Naive thymus-derived CD4-positive, alpha-beta T cell (primary cell): ENCODE measurements at regions not wholly inside any gene's neighbourhood (a gene's known extent, or its start where the extent isn't known, plus 50 kb on each side); places are given as distances from the start of the nearest gene placed in this dataset.

Experiments used
- ATAC-seq: fragments of 150-1000 bp; cut with Tn5 transposase; 2 replicates; pipeline ENCODE4 v1.10.0; 2021; ENCODE audit warnings: mild to moderate bottlenecking, moderate library complexity
- CTCF ChIA-PET: fragments of 350-600 bp; sonication (Branson Sonifier 250); formaldehyde crosslinking; loops from one replicate; lab custom pipeline; 2021; ENCODE audit warnings: antibody characterized with exemption; lab: Charles Lee
- POLR2A ChIA-PET: fragments of 350-600 bp; sonication (Branson Sonifier 250); formaldehyde crosslinking; loops from one replicate; lab custom pipeline; 2021; ENCODE audit warnings: antibody characterized with exemption, inconsistent platforms; lab: Charles Lee
- DNase-seq, 9 donors: peaks; one replicate each; pipeline versions ENCODE4 v3.0.0 to v3.0.0-alpha.2; 2020 to 2022; ENCODE audit warnings: mixed read lengths in 1 of 9
- H3K27ac ChIP-seq: one replicate; pipeline ENCODE4 v1.7.0; 2013; ENCODE audit warnings: mild to moderate bottlenecking, low read depth, low read length, moderate library complexity
- H3K27me3 ChIP-seq, 2 donors: one replicate each; pipeline ENCODE4 v1.7.0; 2013; ENCODE audit warnings: low read length in 2 of 2, mild to moderate bottlenecking in 2 of 2, moderate library complexity in 2 of 2; ENCODE audit not compliant: control insufficient read depth in 2 of 2, insufficient read depth in 2 of 2
- H3K36me3 ChIP-seq, 3 experiments: 1 replicate in 2 of 3; 2 replicates in 1 of 3; pipeline ENCODE4 v1.7.0; 2013; ENCODE audit warnings: low read length in 3 of 3, mild to moderate bottlenecking in 3 of 3, moderate library complexity in 1 of 3; ENCODE audit not compliant: insufficient read depth in 3 of 3, control insufficient read depth in 2 of 3
- H3K4me1 ChIP-seq, 2 donors: one replicate each; pipeline ENCODE4 v1.7.0; 2013; ENCODE audit warnings: low read length in 2 of 2, mild to moderate bottlenecking in 2 of 2, moderate library complexity in 1 of 2; ENCODE audit not compliant: control insufficient read depth in 2 of 2, insufficient read depth in 2 of 2
- H3K4me3 ChIP-seq: 2 replicates; pipeline ENCODE4 v1.7.0; 2013; ENCODE audit warnings: mild to moderate bottlenecking, low read length
- H3K9me3 ChIP-seq, 3 experiments: 1 replicate in 2 of 3; 2 replicates in 1 of 3; pipeline ENCODE4 v1.7.0; 2013; ENCODE audit warnings: low read length in 3 of 3; ENCODE audit not compliant: control insufficient read depth in 2 of 3
- H3K27ac Mint-ChIP-seq, 9 donors: one replicate each; pipeline ENCODE4 v1.8.0; 2020 to 2022; ENCODE audit warnings: mixed read lengths in 9 of 9, mild to moderate bottlenecking in 8 of 9, moderate library complexity in 5 of 9, inconsistent platforms in 2 of 9
- H3K27me3 Mint-ChIP-seq, 5 donors: one replicate each; pipeline ENCODE4 v1.8.0; 2021 to 2022; ENCODE audit warnings: mixed read lengths in 5 of 5, mild to moderate bottlenecking in 1 of 5
- H3K36me3 Mint-ChIP-seq, 5 donors: one replicate each; pipeline ENCODE4 v1.8.0; 2020 to 2022; ENCODE audit warnings: mixed read lengths in 5 of 5, mild to moderate bottlenecking in 3 of 5, inconsistent platforms in 1 of 5
- H3K4me1 Mint-ChIP-seq, 7 donors: one replicate each; pipeline ENCODE4 v1.8.0; 2020 to 2022; ENCODE audit warnings: mixed read lengths in 7 of 7, mild to moderate bottlenecking in 3 of 7, inconsistent platforms in 1 of 7
- H3K4me3 Mint-ChIP-seq, 10 donors: one replicate each; pipeline ENCODE4 v1.8.0; 2020 to 2022; ENCODE audit warnings: mild to moderate bottlenecking in 10 of 10, mixed read lengths in 10 of 10, moderate library complexity in 6 of 10, inconsistent platforms in 2 of 10
- H3K9me3 Mint-ChIP-seq, 11 donors: one replicate each; pipeline ENCODE4 v1.8.0; 2020 to 2022; ENCODE audit warnings: mixed read lengths in 11 of 11, mild to moderate bottlenecking in 4 of 11, inconsistent platforms in 1 of 11, moderate library complexity in 1 of 11
- intact Hi-C, 2 donors: fragments of 100-400 bp; cut with micrococcal nuclease; formaldehyde crosslinking; loops; one replicate each; pipeline ENCODE4 v1.15.1; 2023

- Mint-ChIP-seq H3K9me3 (no peaks in the 10 kb centered on the region), H3K36me3 (no peaks in the 10 kb centered on the region), H3K4me1 (peaks cover 0 to 14% (median 8%) of the 10 kb centered on the region in 7 donors), H3K4me3 (no peak overlapping the region), H3K27me3 (peaks cover 11 to 43% (median 16%) of the 10 kb centered on the region in 5 donors), H3K27ac (no peak overlapping the region)
- ATAC-seq (no peak), DNase-seq (no peak)
- Histone ChIP-seq H3K4me3 (no peak overlapping the region), H3K36me3 (no peaks in the 10 kb centered on the region), H3K9me3 (no peaks in the 10 kb centered on the region), H3K27me3 (no peaks in the 10 kb centered on the region), H3K27ac (no peak overlapping the region), H3K4me1 (no peaks in the 10 kb centered on the region)
- ChIA-PET CTCF (no interaction called here), POLR2A (no interaction called here)
- intact Hi-C loops = loop anchor here in 1 of 2 donors (10.0 kb wide), 1 partner anchor 163 kb away; no protein-coding TSS in a partner anchor
Measured at GRCh38 chr12:94767956-94768355, 117.6 kb upstream of the TMCC3 start.

GRCh38 chr12:94766397-94766796, 116.0 kb upstream of the TMCC3 start:
- intact Hi-C loops = loop anchor here in 1 of 2 donors (10.0 kb wide), 1 partner anchor 162 kb away; no protein-coding TSS in a partner anchor
- ChIA-PET POLR2A (no interaction called here), CTCF (interaction anchor here (0.6 kb wide), 1 partner anchor 95 kb away, joined by 4 read pairs; no protein-coding TSS in a partner anchor)
- Histone ChIP-seq H3K4me3 (no peak overlapping the region), H3K27ac (no peak overlapping the region), H3K27me3 (no peaks in the 10 kb centered on the region), H3K4me1 (no peaks in the 10 kb centered on the region), H3K9me3 (no peaks in the 10 kb centered on the region), H3K36me3 (no peaks in the 10 kb centered on the region)
- H3K4me1 Mint-ChIP-seq = peaks cover 0 to 21% (median 9%) of the 10 kb centered on the region in 7 donors
- peaks cover 11 to 37% (median 16%) of the 10 kb centered on the region in 5 donors for H3K27me3 Mint-ChIP-seq
- no peaks in the 10 kb centered on the region for H3K9me3 Mint-ChIP-seq
- no peak overlapping the region for H3K27ac Mint-ChIP-seq
- no peaks in the 10 kb centered on the region for H3K36me3 Mint-ChIP-seq
- no peak for ATAC-seq
- no peak for DNase-seq
- H3K4me3 Mint-ChIP-seq = no peak overlapping the region

- ChIA-PET CTCF (no interaction called here), POLR2A (no interaction called here)
- Histone ChIP-seq H3K27me3 (no peaks in the 10 kb centered on the region), H3K4me1 (no peaks in the 10 kb centered on the region), H3K36me3 (no peaks in the 10 kb centered on the region), H3K4me3 (no peak overlapping the region), H3K9me3 (no peaks in the 10 kb centered on the region), H3K27ac (no peak overlapping the region)
- Mint-ChIP-seq H3K36me3 (no peaks in the 10 kb centered on the region), H3K27me3 (peaks cover under 1 to 22% (median 7%) of the 10 kb centered on the region in 5 donors), H3K4me3 (no peak overlapping the region), H3K9me3 (no peaks in the 10 kb centered on the region), H3K27ac (no peak overlapping the region), H3K4me1 (peaks cover 0 to 12% (median 2%) of the 10 kb centered on the region in 7 donors)
- DNase-seq (no peak), ATAC-seq (no peak)
- intact Hi-C loops = loop anchor here (5.0 to 10.0 kb wide), 4 partner anchors 146 to 631 kb away; partner anchors contain the start of gene PLXNC1 (in 1 of the 2)
Measured at GRCh38 chr12:94763462-94763861, 113.1 kb upstream of the TMCC3 start.

- no peak overlapping the region for H3K4me3 Mint-ChIP-seq
- Histone ChIP-seq H3K4me1 (no peaks in the 10 kb centered on the region), H3K27me3 (no peaks in the 10 kb centered on the region), H3K27ac (no peak overlapping the region), H3K9me3 (no peaks in the 10 kb centered on the region), H3K4me3 (no peak overlapping the region), H3K36me3 (no peaks in the 10 kb centered on the region)
- ChIA-PET POLR2A (interaction anchor here (0.6 kb wide), 1 partner anchor 220 kb away, joined by 3 read pairs; no protein-coding TSS in a partner anchor), CTCF (no interaction called here)
- no peaks in the 10 kb centered on the region for H3K36me3 Mint-ChIP-seq
- peaks cover 0 to 17% (median 7%) of the 10 kb centered on the region in 5 donors for H3K27me3 Mint-ChIP-seq
- no peak for ATAC-seq
- no peak for DNase-seq
- no peaks in the 10 kb centered on the region for H3K9me3 Mint-ChIP-seq
- intact Hi-C loops = loop anchor here (5.0 to 10.0 kb wide), 4 partner anchors 146 to 631 kb away; partner anchors contain the start of gene PLXNC1 (in 1 of the 2)
- peaks cover 0 to 12% (median 2%) of the 10 kb centered on the region in 7 donors for H3K4me1 Mint-ChIP-seq
- H3K27ac Mint-ChIP-seq = peak overlapping the region in 2 of 9 donors; percentile 7 to 66
Measured at GRCh38 chr12:94762943-94763342, 112.6 kb upstream of the TMCC3 start.

GRCh38 chr12:94762259-94762942, 112.0 kb upstream of the TMCC3 start:
- Histone ChIP-seq H3K27me3 (no peaks in the 10 kb centered on the region), H3K4me3 (no peak overlapping the region), H3K4me1 (no peaks in the 10 kb centered on the region), H3K9me3 (no peaks in the 10 kb centered on the region), H3K36me3 (no peaks in the 10 kb centered on the region), H3K27ac (no peak overlapping the region)
- intact Hi-C loops = loop anchor here (5.0 to 10.0 kb wide), 4 partner anchors 145 to 630 kb away; partner anchors contain the start of gene PLXNC1 (in 1 of the 2)
- peak; percentile 22 for ATAC-seq
- ChIA-PET CTCF (no interaction called here), POLR2A (interaction anchor here (0.6 kb wide), 1 partner anchor 221 kb away, joined by 3 read pairs; no protein-coding TSS in a partner anchor)
- H3K9me3 Mint-ChIP-seq = no peaks in the 10 kb centered on the region
- peak overlapping the region in 1 of 10 donors; percentile 17 for H3K4me3 Mint-ChIP-seq
- H3K36me3 Mint-ChIP-seq = no peaks in the 10 kb centered on the region
- DNase-seq = no peak
- H3K27me3 Mint-ChIP-seq = peaks cover 0 to 16% (median 9%) of the 10 kb centered on the region in 5 donors
- H3K27ac Mint-ChIP-seq = peak overlapping the region in 2 of 9 donors; percentile 7 to 36
- peaks cover 0 to 12% (median 2%) of the 10 kb centered on the region in 7 donors for H3K4me1 Mint-ChIP-seq

- H3K27me3 Mint-ChIP-seq = peaks cover 0 to 10% (median 9%) of the 10 kb centered on the region in 5 donors
- CTCF ChIA-PET = no interaction called here
- H3K36me3 Mint-ChIP-seq = no peaks in the 10 kb centered on the region
- no peak overlapping the region for H3K27ac ChIP-seq
- intact Hi-C loops = loop anchor here (5.0 to 10.0 kb wide), 4 partner anchors 144 to 629 kb away; partner anchors contain the start of gene PLXNC1 (in 1 of the 2)
- no peak overlapping the region for H3K27ac Mint-ChIP-seq
- no peak overlapping the region for H3K4me3 ChIP-seq
- peak; percentile 24 for ATAC-seq
- no peaks in the 10 kb centered on the region for H3K9me3 ChIP-seq
- no peaks in the 10 kb centered on the region for H3K36me3 ChIP-seq
- H3K27me3 ChIP-seq = no peaks in the 10 kb centered on the region
- peaks cover 0 to 12% (median 2%) of the 10 kb centered on the region in 7 donors for H3K4me1 Mint-ChIP-seq
- POLR2A ChIA-PET = no interaction called here
- H3K9me3 Mint-ChIP-seq = no peaks in the 10 kb centered on the region
- DNase-seq = no peak
- H3K4me3 Mint-ChIP-seq = no peak overlapping the region
- H3K4me1 ChIP-seq = no peaks in the 10 kb centered on the region
Measured at GRCh38 chr12:94761559-94761958, 111.2 kb upstream of the TMCC3 start.
